ENCODE measurements at regions not wholly inside any gene's neighbourhood (a gene's known extent, or its start where the extent isn't known, plus 50 kb on each side); places are given as distances from the start of the nearest gene placed in this dataset.

- TF ChIP-seq, protein P1, sequence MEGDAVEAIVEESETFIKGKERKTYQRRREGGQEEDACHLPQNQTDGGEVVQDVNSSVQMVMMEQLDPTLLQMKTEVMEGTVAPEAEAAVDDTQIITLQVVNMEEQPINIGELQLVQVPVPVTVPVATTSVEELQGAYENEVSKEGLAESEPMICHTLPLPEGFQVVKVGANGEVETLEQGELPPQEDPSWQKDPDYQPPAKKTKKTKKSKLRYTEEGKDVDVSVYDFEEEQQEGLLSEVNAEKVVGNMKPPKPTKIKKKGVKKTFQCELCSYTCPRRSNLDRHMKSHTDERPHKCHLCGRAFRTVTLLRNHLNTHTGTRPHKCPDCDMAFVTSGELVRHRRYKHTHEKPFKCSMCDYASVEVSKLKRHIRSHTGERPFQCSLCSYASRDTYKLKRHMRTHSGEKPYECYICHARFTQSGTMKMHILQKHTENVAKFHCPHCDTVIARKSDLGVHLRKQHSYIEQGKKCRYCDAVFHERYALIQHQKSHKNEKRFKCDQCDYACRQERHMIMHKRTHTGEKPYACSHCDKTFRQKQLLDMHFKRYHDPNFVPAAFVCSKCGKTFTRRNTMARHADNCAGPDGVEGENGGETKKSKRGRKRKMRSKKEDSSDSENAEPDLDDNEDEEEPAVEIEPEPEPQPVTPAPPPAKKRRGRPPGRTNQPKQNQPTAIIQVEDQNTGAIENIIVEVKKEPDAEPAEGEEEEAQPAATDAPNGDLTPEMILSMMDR (IDR thresholded peaks at IDR 0.05; ENCODE audit: low read depth, low read length) = no peak
- TF ChIP-seq EZH2phosphoT487 (IDR thresholded peaks at IDR 0.05; ENCODE audit: low read depth) = no peak
Measured at GRCh38 chr16:86991679-86992078, 325.5 kb downstream of the C16orf95 start.
